ENCODE measurements at regions not wholly inside any gene's neighbourhood (a gene's known extent, or its start where the extent isn't known, plus 50 kb on each side); places are given as distances from the start of the nearest gene placed in this dataset.

DNA sequence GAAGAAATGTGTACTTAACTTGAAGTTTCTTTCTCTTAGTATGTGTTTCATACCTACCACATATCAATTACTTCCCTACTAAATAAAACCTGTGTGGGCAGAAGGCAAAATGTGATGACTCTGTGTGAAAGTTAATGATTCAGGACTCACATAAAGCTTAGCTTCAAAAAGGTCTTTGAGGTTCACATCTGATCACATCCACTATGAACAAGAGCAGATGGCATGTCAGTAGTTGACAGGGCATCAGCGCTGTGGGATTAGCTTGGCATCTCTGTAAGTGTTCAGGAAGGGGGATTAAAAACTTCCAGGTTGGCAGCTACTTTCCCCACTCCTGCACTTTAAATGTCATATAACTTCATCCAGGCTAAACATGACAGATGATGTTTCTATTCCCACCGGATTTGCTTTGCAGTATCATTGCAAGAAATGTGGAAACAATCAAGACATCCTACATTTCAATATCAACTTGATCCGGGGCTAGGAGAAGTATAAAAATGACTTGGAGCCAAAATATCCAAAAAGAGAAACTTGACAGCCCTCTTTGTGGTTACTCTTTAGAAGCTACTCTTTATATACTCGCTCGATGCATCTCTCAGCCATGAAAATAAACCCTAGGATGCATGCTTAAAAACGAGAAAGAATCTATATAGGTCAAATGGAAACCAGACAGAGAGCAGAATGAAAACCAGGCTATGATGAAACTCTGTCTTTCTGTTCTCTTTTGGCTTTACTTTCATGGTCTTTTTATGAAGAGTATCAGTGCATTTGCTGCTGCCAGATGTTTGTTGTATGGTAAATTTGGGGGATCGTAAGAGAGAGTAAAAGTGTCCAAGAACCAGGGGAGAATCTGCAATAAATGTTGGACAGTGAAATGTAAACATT lies 273.1 kb upstream of the ALCAM start:
- TF ChIP-seq, protein P1, sequence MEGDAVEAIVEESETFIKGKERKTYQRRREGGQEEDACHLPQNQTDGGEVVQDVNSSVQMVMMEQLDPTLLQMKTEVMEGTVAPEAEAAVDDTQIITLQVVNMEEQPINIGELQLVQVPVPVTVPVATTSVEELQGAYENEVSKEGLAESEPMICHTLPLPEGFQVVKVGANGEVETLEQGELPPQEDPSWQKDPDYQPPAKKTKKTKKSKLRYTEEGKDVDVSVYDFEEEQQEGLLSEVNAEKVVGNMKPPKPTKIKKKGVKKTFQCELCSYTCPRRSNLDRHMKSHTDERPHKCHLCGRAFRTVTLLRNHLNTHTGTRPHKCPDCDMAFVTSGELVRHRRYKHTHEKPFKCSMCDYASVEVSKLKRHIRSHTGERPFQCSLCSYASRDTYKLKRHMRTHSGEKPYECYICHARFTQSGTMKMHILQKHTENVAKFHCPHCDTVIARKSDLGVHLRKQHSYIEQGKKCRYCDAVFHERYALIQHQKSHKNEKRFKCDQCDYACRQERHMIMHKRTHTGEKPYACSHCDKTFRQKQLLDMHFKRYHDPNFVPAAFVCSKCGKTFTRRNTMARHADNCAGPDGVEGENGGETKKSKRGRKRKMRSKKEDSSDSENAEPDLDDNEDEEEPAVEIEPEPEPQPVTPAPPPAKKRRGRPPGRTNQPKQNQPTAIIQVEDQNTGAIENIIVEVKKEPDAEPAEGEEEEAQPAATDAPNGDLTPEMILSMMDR (IDR thresholded peaks at IDR 0.05; ENCODE audit: poor library complexity): no peak
- TF ChIP-seq EZH2phosphoT487 (IDR thresholded peaks at IDR 0.05; ENCODE audit: low read depth, severe bottlenecking, unreplicated experiment) (no peak), EZH2 (IDR thresholded peaks at IDR 0.05; ENCODE audit: borderline replicate concordance) (no peak)
